ENCODE measurements at regions not wholly inside any gene's neighbourhood (a gene's known extent, or its start where the extent isn't known, plus 50 kb on each side); places are given as distances from the start of the nearest gene placed in this dataset.

GRCh38 chr17:70230850-70231640 is 61.7 kb downstream of the KCNJ2 start:
- no peak for DNase-seq (ENCODE audit: low read depth)

- no peak for DNase-seq (ENCODE audit: low read depth)
Observed at GRCh38 chr17:70232466-70232865, 63.1 kb downstream of the KCNJ2 start.

- no peak for DNase-seq (ENCODE audit: low read depth)
Observed at GRCh38 chr17:70235252-70235651, 65.9 kb downstream of the KCNJ2 start.

GRCh38 chr17:70238228-70238627 is 68.9 kb downstream of the KCNJ2 start:
- DNase-seq (ENCODE audit: low read depth) = no peak

- no peak for DNase-seq (ENCODE audit: low read depth)
Observed at GRCh38 chr17:70238646-70239045, 69.3 kb downstream of the KCNJ2 start.

GRCh38 chr17:70239391-70239826 is 70.1 kb downstream of the KCNJ2 start:
- no peak for DNase-seq (ENCODE audit: low read depth)

- DNase-seq (ENCODE audit: low read depth) = no peak
Observed at GRCh38 chr17:70241071-70241470, 71.7 kb downstream of the KCNJ2 start.

GRCh38 chr17:70242781-70243437 is 73.6 kb downstream of the KCNJ2 start:
- no peak for DNase-seq (ENCODE audit: low read depth)

- DNase-seq (ENCODE audit: low read depth) = no peak
Observed at GRCh38 chr17:70251706-70252105, 82.4 kb downstream of the KCNJ2 start.

- no peak for DNase-seq (ENCODE audit: low read depth)
Observed at GRCh38 chr17:70254735-70255460, 85.6 kb downstream of the KCNJ2 start.

GRCh38 chr17:70256751-70257150 is 87.4 kb downstream of the KCNJ2 start:
- no peak for DNase-seq (ENCODE audit: low read depth)

- DNase-seq (ENCODE audit: low read depth) = no peak
Observed at GRCh38 chr17:70258465-70258864, 89.1 kb downstream of the KCNJ2 start.

GRCh38 chr17:70259400-70259799 is 90.1 kb downstream of the KCNJ2 start:
- DNase-seq (ENCODE audit: low read depth) = no peak

- no peak for DNase-seq (ENCODE audit: low read depth)
Observed at GRCh38 chr17:70261170-70261569, 91.8 kb downstream of the KCNJ2 start.

GRCh38 chr17:70265471-70265870 is 96.1 kb downstream of the KCNJ2 start:
- no peak for DNase-seq (ENCODE audit: low read depth)

GRCh38 chr17:70266394-70266793 is 97.1 kb downstream of the KCNJ2 start:
- no peak for DNase-seq (ENCODE audit: low read depth)

- DNase-seq (ENCODE audit: low read depth) = no peak
Observed at GRCh38 chr17:70268383-70268782, 99.1 kb downstream of the KCNJ2 start.

- DNase-seq (ENCODE audit: low read depth) = no peak
Observed at GRCh38 chr17:70270554-70270953, 101.2 kb downstream of the KCNJ2 start.

- no peak for DNase-seq (ENCODE audit: low read depth)
Observed at GRCh38 chr17:70271200-70271599, 101.9 kb downstream of the KCNJ2 start.

- no peak for DNase-seq (ENCODE audit: low read depth)
Observed at GRCh38 chr17:70271672-70272071, 102.3 kb downstream of the KCNJ2 start.

- DNase-seq (ENCODE audit: low read depth) = no peak
Observed at GRCh38 chr17:70274255-70274654, 104.9 kb downstream of the KCNJ2 start.

- DNase-seq (ENCODE audit: low read depth) = no peak
Observed at GRCh38 chr17:70276906-70277305, 107.6 kb downstream of the KCNJ2 start.
